ENCODE measurements at regions not wholly inside any gene's neighbourhood (a gene's known extent, or its start where the extent isn't known, plus 50 kb on each side); places are given as distances from the start of the nearest gene placed in this dataset.
"Not testable (repeated sequence)": the region's sequence is repeated elsewhere in the genome, so short reads cannot be mapped to it uniquely, and the experiment has no call there.

- no peak for DNase-seq
These were observed 318.6 kb upstream of the TMPRSS15 start for GRCh38 chr21:18722193-18722592.

- no peak for DNase-seq
These were observed 319.6 kb upstream of the TMPRSS15 start for GRCh38 chr21:18723171-18723570.

DNA sequence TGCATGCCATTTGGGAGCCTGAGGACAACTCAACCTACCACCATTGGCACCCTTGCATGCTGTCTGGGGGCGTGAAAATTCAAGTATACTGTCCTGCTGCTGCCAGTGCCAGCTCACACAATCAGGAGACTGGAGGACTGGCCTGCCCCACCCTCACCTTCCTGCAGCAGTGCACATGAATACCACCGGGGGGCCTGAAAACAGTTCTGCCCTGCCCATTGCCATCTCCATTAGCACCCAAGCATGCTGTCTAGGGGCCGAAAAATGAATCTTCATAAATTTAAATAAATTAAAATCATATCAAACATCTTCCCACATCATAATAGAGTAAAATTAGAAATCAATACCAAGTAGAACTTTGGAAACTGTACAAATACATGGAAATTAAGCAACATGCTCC lies 322.1 kb upstream of the TMPRSS15 start:
- DNase-seq = no peak

DNA sequence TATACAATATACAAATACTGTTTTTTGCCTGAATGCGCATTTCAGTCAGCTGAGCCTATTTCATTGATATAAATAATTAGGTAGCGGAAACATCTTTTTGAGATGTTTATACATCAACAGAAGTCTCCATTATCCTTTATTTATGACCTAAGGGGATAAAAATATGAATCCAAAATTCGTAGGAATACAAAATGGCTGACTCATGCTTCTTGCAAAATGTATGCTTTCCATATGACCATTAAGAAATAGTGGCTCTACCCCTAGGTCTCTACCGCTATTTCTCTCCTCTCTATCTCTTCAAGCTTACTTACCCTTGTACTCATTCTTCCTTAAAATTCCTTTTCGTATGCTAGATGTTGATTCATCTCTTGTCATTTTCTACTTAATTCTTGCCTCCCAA lies 338.4 kb upstream of the TMPRSS15 start:
- DNase-seq = no peak

GRCh38 chr21:18743531-18743930 lies 339.9 kb upstream of the TMPRSS15 start:
- no peak for DNase-seq

DNA sequence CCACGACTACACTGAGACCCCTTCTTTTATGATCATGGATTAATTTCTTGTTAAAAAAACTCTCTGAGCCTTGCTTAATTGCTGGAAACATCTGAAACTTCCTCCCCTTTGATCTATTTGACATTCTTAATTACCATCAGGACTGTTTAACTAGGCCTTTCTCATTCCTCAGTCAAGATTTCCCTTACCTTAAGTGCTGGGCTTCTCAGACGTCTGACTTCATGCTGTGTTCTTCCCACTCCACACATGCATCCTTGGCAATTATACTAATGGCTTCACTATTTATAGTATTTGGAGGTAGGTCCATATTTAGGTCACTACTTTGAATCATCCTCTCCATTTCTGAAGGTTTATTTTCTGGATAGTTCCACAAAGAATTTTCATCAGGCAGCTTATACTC lies 341.3 kb upstream of the TMPRSS15 start:
- DNase-seq = no peak

GRCh38 chr21:18752894-18753293 lies 349.3 kb upstream of the TMPRSS15 start:
- not testable (repeated sequence) for DNase-seq

DNA sequence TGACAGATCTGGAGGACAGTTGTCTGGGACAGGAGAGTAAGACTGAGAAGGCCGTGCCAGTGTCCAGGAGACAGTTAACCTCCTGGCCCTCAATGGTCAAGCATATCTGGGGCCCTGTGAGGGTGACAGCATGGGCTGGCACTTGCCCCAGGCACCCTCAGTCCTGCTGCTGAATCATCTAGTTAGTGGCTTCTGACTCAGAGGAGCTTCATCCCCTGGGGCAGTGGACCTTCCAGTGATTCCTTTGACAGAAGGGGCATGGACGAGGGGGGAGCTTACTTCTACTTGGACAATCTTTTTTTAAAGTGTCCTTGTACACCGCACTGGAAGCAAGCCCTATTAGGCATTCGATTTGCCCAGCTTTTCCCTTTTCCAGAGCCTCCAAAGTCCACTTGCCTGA lies 352.7 kb upstream of the TMPRSS15 start:
- DNase-seq = not testable (repeated sequence)

DNA sequence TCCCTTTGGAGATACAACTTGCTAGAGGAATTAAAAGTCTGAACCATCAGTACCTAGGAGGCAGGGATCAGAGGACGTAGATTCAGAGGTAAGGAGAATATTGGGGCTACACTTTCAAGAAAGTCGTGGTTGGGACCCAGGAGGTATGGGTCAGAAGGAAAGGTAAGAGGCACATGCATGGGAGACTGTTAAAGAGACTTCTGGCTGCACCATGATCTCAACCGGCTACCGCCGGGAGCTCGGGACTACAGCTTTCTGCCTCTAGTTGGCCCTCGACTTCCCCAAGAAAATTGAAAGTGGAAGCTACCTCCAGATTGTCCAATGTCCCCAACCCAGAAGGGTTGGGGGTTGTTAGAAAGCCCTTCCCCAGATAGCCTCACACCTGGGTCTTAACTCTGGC lies 355.7 kb upstream of the TMPRSS15 start:
- DNase-seq = no peak

DNA sequence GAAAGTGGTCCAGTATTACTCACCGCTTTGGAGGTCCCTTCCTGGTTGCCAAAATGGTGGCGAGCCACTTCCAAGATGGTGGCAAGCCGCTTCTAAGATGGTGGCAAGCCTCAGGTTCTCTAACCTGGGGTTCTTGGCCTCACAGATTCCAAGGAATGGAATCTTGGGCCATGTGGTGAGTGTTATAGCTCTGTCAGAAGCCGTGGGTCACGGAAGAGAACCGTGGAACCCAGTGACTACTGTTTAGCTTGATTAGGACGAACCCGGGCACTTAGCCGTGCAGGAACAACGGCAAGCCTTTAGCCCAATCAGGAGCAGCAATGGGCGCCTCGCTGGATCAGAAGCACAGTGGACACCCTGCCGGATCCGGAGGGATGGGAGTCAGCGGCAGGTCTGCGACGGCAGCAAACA lies 356.2 kb upstream of the TMPRSS15 start:
- DNase-seq = no peak

DNA sequence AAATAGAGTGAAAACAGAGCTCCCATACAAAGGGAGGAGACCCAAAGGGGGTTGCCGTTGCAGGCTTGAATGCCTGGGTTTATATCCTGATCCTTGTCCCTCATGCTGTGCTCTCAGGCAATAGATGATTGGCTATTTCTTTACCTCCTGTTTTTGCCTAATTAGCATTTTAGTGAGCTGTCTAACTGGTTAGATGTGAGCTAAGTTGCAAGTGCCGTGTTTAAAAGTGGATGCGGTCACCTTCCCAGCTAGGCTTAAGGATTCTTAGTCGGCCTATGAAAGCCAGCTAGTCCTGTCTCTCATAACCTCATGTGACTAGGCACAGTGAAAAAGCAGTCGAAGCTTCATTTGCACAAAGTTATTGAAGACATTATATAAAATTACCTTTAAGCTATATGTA lies 356.7 kb upstream of the TMPRSS15 start:
- DNase-seq = no peak

DNA sequence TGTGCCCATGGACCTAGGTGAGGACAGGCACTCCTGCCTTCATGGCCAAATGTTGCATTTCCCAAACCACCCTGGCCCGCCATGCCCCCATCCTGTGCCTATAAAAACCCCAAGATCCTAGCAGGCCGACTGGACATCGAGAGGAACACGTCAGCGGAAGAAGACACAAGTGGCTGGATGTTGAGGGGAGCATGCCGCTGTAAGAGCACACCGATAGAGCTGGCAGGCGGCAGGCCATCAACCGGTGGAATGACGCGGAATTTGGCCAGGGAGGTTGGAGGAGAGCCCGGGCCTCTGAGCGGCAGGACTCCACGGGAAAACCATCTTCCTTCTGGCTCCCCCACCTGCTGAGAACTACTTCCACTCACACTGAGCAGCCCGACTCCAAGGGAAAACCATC lies 361.1 kb upstream of the TMPRSS15 start:
- DNase-seq = no peak

- DNase-seq = no peak
These were observed 366.0 kb upstream of the TMPRSS15 start for GRCh38 chr21:18769599-18769998.

DNA sequence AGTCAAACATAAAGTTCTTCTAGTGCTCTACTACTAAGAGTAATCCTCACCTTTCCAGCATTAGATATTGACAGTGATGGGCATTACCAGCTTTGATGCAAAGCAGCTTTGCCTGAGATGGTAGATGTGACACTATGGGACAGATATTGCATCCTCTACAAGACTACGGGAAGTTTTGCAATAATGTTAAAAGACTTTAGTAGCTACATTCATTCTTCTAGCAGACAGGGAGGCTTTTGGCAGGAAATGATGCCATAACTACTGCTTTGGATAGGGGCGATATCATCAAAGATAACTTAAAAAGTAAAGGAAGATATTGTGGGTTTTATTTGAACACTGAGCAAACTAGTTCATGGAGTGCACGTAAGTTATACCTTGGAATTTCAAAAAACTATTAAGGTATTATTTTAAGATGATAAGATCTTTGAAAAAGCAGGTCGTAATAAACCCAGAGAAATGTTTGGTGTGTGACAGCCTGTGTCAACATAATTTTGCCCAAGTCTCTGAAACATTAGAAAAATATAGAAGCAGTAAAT lies 368.3 kb upstream of the TMPRSS15 start:
- DNase-seq = no peak

DNA sequence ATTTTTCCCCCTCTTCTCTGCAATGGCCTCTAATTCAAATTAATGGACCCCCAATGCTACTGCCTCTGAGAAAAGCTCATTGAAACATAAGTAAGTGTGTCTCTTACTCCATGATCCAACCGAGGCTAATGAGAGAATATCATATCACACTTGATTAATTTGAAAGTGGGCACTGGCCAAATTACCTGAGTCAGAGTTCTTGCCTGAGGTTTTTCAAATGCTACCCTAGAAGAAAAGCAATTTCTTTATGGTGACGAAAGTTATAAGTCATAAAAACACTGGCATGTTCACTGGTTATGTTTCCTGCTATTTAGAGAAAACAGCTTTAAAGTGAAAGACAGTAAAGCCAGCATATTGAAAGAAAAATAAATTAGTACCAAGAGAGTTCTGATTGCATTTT lies 368.8 kb upstream of the TMPRSS15 start:
- DNase-seq = no peak

- no peak for DNase-seq
These were observed 369.3 kb upstream of the TMPRSS15 start for GRCh38 chr21:18772897-18773296.

DNA sequence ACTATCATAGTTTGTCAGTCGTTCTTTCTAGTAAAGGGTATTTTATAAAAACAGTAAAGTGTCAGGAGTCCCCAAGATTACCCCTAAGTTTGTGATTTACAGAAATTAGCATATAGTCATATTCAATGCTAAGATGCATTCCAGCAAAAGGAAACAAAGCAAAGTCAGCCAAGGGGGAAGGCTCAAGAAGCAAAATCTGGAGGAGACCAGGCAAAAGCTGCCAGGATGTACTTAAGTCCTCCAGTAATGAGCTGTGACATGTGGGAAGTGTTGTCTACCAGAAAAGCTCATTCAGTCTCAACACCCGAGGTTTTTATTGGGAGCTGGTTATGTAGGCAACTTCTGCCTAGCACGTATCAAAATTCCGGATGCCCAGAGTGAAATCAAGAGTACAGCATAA lies 373.4 kb upstream of the TMPRSS15 start:
- no peak for DNase-seq

GRCh38 chr21:18782721-18783120 lies 379.1 kb upstream of the TMPRSS15 start:
- no peak for DNase-seq

DNA sequence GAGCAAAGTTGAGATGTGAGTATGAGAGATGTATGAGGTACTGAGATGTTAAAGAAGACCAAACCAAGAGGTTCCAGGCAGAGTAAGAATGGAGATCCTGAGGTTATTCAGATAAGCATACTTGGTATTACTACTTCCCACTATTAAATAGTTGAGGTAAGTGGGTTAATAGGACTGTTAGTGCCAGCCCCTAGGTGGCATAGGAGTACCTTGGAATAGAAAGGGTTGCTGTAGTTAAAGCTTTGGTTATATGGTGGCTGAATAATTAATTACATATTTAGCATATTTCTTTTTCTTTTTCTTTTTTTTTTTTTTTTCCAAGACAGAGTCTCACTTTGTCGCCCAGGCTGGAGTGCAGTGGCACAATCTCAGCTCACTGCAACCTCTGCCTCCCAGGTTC lies 397.9 kb upstream of the TMPRSS15 start:
- DNase-seq = no peak

- DNase-seq = no peak
These were observed 400.0 kb upstream of the TMPRSS15 start for GRCh38 chr21:18803624-18804023.

DNA sequence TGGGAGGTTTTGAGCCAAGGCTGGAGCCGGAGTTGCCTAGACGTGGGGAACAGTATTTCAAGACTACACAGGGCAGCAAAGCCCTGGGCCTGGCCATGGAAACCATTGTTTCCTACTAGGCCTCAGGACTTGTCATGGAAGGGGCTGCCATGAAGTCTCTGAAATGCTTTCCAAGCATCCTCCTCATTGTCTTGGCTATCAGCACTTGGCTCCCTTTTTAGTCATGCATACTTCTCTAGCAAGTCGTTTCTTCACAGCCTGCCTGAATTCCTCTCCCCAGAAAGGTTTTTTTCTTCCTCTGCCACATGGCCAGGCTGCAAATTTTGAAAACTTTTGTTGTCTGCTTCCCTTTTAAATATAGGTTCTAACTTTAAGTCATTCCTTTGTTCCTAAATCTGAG lies 406.6 kb upstream of the TMPRSS15 start:
- DNase-seq = no peak

- DNase-seq = no peak
These were observed 408.7 kb upstream of the TMPRSS15 start for GRCh38 chr21:18812308-18812707.

GRCh38 chr21:18819507-18819906 lies 415.9 kb upstream of the TMPRSS15 start:
- no peak for DNase-seq

DNA sequence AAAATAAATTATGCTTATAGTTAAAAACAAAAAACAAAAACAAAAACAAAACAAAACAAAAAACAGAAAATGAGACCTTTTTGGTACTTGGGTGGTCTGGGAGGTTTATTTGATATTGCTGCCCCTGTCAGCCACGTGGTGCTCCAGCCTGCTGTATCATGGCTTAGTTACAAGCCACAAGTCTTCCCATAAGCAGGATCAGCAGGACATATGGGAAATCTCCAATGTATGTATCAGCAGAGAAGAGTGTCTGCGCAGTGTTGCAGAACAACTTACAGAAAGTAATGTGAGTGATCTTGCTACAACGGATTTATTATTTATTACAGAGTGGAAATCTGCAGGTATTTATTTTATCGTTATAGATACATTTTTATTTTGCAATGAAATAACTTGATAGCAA lies 423.0 kb upstream of the TMPRSS15 start:
- no peak for DNase-seq

GRCh38 chr21:18831942-18832676 lies 428.5 kb upstream of the TMPRSS15 start:
- no peak for DNase-seq

Measured in KG1 (cell line).